GM21825 (cell line): ENCODE measurements at regions not wholly inside any gene's neighbourhood (a gene's known extent, or its start where the extent isn't known, plus 50 kb on each side); places are given as distances from the start of the nearest gene placed in this dataset.

Experiments
- ATAC-seq: cut with Tn5 transposase; IDR thresholded peaks from one replicate; pipeline ENCODE4 v1.9.1; 2021; ENCODE audit warnings: mild to moderate bottlenecking, moderate library complexity; ENCODE audit not compliant: unreplicated experiment

DNA sequence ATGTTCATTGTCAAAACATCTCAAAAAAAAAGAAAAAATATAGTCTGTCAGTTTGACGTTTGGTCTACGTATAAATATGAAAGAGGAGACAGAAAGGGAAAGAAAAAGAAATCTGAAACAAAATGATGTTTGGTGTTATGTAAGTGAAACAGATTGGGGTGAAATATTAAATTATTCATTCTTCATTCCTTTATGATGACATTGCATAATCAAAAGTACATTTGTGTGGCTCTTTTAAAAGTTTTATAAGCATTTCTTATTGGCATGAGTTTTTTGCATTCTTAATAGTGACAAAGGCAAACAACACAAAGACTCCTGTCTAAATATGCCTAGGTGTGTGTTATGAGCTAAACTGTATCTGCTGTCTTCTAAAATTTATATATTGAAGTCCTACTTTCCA is 232.6 kb downstream of the EFNB2 start:
- no peak for ATAC-seq

DNA sequence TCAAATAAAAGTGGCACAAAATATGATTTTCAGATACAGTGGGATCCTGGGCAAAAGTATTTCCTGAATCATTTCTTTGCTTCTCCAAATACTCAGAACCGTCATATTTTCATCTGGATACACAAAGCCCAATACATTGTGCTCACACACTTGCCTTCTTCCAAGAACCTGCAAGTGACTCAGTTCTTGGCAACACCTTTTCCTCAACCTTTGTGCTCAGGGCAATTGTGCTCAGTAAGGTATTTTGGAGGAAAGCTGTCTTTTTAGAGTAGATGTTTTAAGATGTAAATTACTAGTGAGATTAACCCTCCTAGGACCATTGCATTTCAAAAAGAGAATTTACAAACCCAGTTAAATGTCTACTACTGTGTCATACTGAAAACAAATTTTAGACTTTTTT is 233.5 kb downstream of the EFNB2 start:
- no peak for ATAC-seq

GRCh38 chr13:106299621-106300020 is 235.8 kb downstream of the EFNB2 start:
- ATAC-seq = no peak

DNA sequence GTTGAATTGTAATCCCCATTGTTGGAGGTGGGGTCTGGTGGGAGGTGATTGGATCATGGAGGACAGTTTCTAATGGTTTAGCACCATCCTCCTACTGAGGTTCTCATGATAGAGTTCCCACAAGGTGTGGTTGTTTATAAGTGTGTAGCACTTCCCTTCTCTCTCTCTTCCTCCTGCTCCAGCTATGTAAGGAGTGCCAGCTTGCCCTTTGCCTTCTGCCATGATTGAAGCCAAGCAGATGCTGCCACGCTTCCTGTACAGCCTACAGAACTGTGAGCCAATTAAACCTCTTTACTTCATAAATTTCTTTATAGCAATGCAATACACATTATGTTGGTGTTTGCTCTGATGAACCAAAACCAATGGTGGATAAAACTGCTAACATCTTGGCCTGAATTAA is 238.2 kb downstream of the EFNB2 start:
- ATAC-seq = no peak

DNA sequence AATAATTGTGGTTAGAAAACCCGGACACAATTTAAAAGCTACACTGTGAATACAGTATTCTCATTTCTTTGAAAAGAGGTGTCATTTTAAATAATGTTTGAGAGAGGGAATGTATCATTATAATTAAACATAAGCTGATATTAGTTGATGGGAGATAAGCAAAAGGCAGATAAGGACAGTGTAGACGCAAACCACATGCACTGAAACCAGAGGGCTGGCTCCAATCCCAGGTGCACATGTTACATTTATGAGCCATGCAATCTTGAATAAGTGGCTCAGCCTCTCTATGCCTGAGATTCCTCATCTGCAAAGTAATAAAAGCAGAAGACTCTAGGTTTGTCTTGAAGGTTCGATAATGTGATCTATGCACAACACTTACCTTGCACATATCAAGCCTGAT is 238.7 kb downstream of the EFNB2 start:
- ATAC-seq = no peak

GRCh38 chr13:106295971-106296370 is 239.5 kb downstream of the EFNB2 start:
- ATAC-seq = no peak

- ATAC-seq = no peak
Measured at GRCh38 chr13:106291006-106291405, 244.5 kb downstream of the EFNB2 start.

DNA sequence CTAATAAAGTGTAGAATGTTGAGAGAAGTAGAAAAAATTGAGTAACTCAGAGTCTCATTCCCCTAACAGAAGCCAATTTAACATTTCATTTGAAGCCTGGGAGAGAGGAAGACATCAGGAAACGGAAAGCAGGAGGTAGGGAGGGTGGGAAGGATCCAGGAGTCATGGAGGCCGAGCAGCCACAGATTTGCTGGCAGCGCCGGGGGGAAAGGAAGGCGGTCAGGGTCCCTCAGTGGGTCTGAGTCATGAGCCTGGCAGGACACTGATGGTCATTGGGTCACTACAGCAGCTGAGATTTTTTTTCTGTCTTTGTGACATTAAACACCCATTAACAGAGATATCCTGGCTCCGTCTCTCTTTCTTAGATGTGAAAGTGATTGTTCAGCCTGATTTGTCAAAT is 248.1 kb downstream of the EFNB2 start:
- no peak for ATAC-seq

DNA sequence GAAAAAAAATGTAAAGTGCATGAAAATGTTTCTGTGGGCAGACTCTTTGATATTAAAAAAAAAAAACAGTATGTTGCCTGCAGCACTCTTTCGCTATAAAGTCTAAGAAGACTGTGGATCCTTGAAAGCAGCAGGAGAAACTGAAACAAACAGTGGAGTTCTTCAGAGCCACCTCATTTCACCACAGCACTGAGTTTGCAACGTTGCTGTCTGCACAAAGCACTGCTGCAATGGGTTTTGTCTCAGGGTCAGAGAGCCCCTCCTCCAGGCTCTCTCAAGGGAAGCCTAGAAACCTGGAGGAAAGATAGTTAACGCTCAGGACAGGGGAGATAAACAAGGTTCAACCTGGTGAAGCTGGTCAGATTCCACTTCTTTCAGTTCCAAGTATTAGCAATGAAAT is 248.7 kb downstream of the EFNB2 start:
- ATAC-seq = no peak

GRCh38 chr13:106284358-106284757 is 251.1 kb downstream of the EFNB2 start:
- ATAC-seq = no peak

DNA sequence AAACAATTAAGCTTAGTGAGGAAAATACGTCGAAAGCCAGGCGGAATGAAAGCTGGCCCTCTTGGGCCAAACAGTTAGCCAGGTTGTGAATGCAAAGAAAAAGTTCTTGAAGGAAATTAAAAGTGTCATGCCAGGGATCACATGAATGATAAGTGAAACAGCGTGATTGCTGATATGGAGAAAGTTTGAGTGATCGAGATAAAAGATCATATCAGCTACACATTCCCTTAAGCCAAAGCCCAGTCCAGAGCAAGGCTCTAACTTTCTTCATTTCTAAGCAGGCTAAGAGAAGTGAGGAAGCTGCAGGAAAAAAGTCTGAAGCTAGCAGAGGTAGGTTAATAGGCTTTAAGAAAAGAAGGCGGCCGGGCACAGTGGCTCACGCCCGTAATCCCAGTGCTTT is 254.0 kb downstream of the EFNB2 start:
- ATAC-seq = no peak

DNA sequence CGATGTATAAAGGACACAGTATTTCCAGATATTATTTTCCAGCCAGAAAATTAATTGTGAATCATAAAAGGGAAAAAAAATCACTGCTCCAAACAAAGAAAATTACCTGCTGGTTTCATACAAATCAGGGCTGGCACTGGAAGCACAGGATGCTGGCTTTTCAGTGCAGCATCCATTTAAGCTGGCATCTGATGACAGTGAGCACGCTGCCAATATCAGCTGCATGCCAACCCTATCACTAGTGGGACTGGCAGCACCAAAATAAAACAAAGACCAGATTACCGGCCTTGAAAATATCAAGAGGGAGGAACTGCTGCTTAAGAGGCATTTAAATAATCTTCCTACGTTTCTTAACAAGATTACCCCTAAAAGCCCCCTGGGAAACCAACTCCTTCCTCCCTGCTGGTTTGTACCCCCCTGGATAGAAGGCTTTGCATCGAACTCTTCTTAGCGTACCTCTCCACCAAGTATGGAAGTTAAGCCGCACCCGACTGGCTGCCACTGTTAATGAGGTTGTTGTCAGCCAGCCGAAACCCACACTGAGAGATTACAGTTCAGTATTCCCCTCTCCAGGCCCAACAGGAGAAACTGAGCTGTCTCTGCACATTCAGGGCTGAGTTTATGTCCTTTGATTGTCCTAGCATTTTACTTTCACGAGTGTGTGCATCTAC is 257.8 kb downstream of the EFNB2 start:
- no peak for ATAC-seq

GRCh38 chr13:106276876-106277275 is 258.6 kb downstream of the EFNB2 start:
- ATAC-seq = no peak

GRCh38 chr13:106275446-106276032 is 259.9 kb downstream of the EFNB2 start:
- ATAC-seq = no peak

GRCh38 chr13:106274551-106275203 is 260.8 kb downstream of the EFNB2 start:
- ATAC-seq = no peak

DNA sequence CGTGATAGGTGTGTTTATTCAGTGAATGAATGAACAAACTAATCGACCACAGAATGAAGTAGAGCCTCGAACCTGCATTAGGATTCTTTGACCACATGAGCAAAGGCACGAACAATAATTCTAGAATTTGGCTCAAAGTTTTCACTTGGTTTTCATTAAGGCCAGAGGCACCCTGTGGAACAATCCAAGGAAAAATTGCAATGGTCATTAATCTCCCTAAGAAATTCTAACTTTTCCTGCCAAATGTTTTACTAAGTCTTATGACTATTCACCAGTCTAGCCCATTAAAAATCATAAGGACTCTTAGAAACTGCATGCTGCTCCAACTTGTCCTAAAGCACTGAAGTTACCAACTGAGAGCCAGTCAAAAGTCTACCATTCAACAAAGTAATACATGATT is 271.7 kb downstream of the EFNB2 start:
- no peak for ATAC-seq

- ATAC-seq = no peak
Measured at GRCh38 chr13:106262886-106263285, 272.6 kb downstream of the EFNB2 start.

GRCh38 chr13:106261450-106261849 is 274.0 kb downstream of the EFNB2 start:
- no peak for ATAC-seq

- no peak for ATAC-seq
Measured at GRCh38 chr13:106260352-106260751, 275.1 kb downstream of the EFNB2 start.

GRCh38 chr13:106259928-106260327 is 275.5 kb downstream of the EFNB2 start:
- no peak for ATAC-seq

DNA sequence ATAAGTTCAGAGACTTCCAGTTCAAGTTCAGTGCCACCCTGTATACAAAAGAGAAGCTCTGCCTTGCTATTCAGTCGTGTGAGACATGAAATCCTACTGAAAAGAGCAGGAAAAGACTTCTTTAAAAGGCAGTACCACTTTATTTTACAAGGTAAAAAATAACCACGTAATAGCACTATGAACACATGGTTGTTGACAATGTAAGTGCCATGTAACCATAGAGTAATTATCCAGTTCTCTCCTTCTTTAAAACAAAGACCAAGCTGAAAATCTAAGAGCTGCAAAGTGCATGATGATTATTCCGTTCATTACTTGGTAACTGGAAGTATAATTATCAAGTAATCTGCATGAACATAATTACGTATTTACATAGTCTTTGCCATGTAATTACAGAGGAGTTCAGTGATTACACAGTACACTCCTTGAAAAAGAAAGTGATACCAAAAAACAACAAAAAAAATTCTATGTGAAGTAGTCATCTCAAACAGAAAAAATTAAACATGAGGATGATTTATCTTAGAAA is 288.7 kb downstream of the EFNB2 start:
- ATAC-seq = no peak

GRCh38 chr13:106246242-106246641 is 289.2 kb downstream of the EFNB2 start:
- ATAC-seq = no peak
